Calu3 (cell line): ENCODE measurements at regions not wholly inside any gene's neighbourhood (a gene's known extent, or its start where the extent isn't known, plus 50 kb on each side); places are given as distances from the start of the nearest gene placed in this dataset.

Source experiments
- BruUV-seq: library from RNA; stranded (reverse); fragments of 400-500 nt; replicated peaks from 2 replicates; lab custom pipeline; 2021; lab: Mats Ljungman, UMichigan
- CTCF ChIA-PET: fragments of 300-600 bp; sonication (Branson Sonifier 250); formaldehyde crosslinking; loops from one replicate; lab custom pipeline; 2022; ENCODE audit warnings: antibody characterized with exemption; lab: Charles Lee
- DNase-seq: peaks from one replicate; pipeline ENCODE4 v3.0.0; 2022
- H3K27ac Mint-ChIP-seq: one replicate; pipeline ENCODE4 v1.8.0; 2022; ENCODE audit warnings: mixed read lengths; ENCODE audit not compliant: unreplicated experiment
- H3K27me3 Mint-ChIP-seq: one replicate; pipeline ENCODE4 v1.8.0; 2022; ENCODE audit warnings: mixed read lengths; ENCODE audit not compliant: unreplicated experiment
- H3K36me3 Mint-ChIP-seq: one replicate; pipeline ENCODE4 v1.8.0; 2022; ENCODE audit warnings: mild to moderate bottlenecking, moderate library complexity, mixed read lengths; ENCODE audit not compliant: insufficient read depth, unreplicated experiment
- H3K4me1 Mint-ChIP-seq: one replicate; pipeline ENCODE4 v1.8.0; 2022; ENCODE audit warnings: mild to moderate bottlenecking, low read depth, mixed read lengths; ENCODE audit not compliant: unreplicated experiment
- H3K4me3 Mint-ChIP-seq: one replicate; pipeline ENCODE4 v1.8.0; 2022; ENCODE audit warnings: mild to moderate bottlenecking, low read depth, moderate library complexity, mixed read lengths; ENCODE audit not compliant: unreplicated experiment
- H3K9me3 Mint-ChIP-seq: one replicate; pipeline ENCODE4 v1.8.0; 2022; ENCODE audit warnings: low read depth, mixed read lengths; ENCODE audit not compliant: unreplicated experiment
- intact Hi-C: fragments of 100-400 bp; cut with micrococcal nuclease; formaldehyde crosslinking; loops from one replicate; pipeline ENCODE4 v1.10.0; 2022; ENCODE audit not compliant: unreplicated experiment
- TF ChIP-seq, protein P1 (sequence below): fragments of 200-600 bp; IDR thresholded peaks from one replicate; pipeline ENCODE4 v1.8.0; 2022; ENCODE audit warnings: antibody characterized with exemption; ENCODE audit not compliant: unreplicated experiment

DNA sequence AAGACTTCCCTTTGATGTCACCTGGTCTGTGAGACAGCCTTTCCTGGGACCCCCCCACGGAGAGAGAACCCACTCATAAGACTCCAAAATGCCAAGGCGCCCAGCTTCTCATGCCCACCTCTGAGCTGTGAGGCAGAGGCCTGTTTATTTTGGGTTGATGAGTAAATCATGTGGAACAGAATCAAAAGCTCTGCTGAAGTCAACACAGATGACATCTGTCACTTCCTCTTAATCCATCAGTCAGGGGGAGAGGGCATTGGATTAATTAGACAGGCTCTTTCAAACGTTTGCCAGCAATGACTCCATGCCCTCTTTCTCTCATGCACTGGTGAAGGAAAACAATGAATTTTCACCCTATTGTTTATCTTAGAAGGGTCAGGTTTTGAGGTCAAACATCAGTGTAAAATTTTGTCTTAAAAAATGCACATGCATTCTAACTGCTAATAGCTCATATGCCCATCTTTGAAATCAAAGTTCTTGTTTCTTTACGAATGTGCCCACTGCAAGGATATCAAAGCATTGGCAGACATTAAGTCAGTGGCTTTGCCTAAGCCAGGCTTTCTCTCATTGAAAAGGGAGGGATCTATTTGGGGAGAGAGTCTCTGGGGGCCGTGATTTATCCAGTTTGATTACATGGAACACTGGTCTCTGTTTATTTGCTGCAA, 184.1 kb downstream of the ACKR3 start:
- no peak overlapping the region for H3K4me3 Mint-ChIP-seq
- no peaks in the 10 kb centered on the region for H3K36me3 Mint-ChIP-seq
- intact Hi-C loops: no loop called here
- no TSS peak for BruUV-seq
- DNase-seq: no peak
- TF ChIP-seq, protein P1, sequence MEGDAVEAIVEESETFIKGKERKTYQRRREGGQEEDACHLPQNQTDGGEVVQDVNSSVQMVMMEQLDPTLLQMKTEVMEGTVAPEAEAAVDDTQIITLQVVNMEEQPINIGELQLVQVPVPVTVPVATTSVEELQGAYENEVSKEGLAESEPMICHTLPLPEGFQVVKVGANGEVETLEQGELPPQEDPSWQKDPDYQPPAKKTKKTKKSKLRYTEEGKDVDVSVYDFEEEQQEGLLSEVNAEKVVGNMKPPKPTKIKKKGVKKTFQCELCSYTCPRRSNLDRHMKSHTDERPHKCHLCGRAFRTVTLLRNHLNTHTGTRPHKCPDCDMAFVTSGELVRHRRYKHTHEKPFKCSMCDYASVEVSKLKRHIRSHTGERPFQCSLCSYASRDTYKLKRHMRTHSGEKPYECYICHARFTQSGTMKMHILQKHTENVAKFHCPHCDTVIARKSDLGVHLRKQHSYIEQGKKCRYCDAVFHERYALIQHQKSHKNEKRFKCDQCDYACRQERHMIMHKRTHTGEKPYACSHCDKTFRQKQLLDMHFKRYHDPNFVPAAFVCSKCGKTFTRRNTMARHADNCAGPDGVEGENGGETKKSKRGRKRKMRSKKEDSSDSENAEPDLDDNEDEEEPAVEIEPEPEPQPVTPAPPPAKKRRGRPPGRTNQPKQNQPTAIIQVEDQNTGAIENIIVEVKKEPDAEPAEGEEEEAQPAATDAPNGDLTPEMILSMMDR: no peak
- CTCF ChIA-PET: no interaction called here
- H3K9me3 Mint-ChIP-seq: no peaks in the 10 kb centered on the region
- peaks cover 10% of the 10 kb centered on the region for H3K27me3 Mint-ChIP-seq
- no peak overlapping the region for H3K27ac Mint-ChIP-seq
- H3K4me1 Mint-ChIP-seq: peaks cover 8% of the 10 kb centered on the region

DNA sequence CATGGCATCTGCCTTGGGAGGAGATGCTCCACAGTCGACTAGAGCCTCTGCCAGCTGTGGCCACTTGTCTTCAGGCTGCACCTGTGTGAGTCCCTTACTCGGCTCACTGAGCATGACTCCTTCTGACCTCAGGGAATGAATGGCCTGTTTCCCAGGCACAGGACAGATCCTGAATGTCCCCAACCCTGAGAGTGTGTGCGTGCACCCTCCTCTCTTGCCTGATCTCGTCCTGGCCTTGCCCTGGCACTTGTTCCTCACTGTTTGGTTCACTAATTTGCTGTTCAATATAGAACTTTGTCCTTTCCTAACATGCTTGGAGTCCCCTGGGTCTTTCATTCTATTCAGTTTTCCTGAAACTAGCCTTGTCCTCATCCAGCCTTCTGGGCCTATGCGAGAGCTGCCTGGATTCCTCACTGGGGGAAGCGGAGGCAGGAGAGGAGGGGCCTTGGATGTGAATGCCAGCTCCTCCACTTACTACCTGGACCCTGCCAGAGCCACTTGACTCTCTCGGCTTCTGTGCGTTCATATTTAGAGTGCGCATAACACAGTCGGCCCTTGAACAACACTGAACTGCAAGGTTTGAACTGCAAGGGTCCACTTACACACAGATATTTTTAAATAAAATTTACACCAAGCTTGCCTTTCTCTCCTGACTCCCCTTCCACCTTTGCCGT, 184.8 kb downstream of the ACKR3 start:
- H3K27ac Mint-ChIP-seq: no peak overlapping the region
- intact Hi-C loops: no loop called here
- no TSS peak for BruUV-seq
- TF ChIP-seq, protein P1: no peak
- H3K36me3 Mint-ChIP-seq: no peaks in the 10 kb centered on the region
- H3K9me3 Mint-ChIP-seq: no peaks in the 10 kb centered on the region
- CTCF ChIA-PET: no interaction called here
- H3K4me1 Mint-ChIP-seq: peaks cover 6% of the 10 kb centered on the region
- no peak overlapping the region for H3K4me3 Mint-ChIP-seq
- no peak for DNase-seq
- H3K27me3 Mint-ChIP-seq: peaks cover 10% of the 10 kb centered on the region

DNA sequence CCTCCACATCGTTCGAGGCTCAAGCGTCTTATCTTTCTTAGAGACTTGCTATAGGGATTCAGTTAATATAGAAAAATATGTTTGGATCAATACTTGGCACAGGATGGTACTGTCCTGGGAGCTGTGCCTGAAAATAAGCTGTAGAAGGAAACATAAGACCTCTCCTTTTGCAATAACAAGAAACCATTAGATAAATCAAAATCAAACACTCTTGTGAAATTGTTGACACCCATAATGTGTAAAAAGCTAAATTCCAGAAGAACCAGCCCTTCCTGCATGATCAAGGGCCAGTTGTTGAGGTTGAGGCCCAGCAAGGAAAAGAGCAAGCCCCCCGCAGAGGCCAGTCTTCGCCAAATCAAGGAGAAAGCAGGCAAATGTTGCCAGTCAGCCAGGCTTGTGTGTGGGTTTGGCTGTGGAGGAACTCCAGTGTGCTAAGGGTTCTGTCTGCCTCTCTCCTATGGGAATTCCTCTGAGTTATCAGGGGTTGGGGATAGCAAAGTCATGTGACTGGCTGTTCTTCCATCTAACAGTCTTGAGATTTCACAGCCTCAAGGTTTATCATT, 185.7 kb downstream of the ACKR3 start:
- Mint-ChIP-seq H3K4me3 (no peak overlapping the region), H3K27me3 (peaks cover 12% of the 10 kb centered on the region), H3K9me3 (no peaks in the 10 kb centered on the region), H3K4me1 (peaks cover 6% of the 10 kb centered on the region), H3K27ac (no peak overlapping the region), H3K36me3 (no peaks in the 10 kb centered on the region)
- CTCF ChIA-PET: interaction anchor here (0.6 to 1.1 kb wide), 2 partner anchors 9 to 211 kb away, joined by 3 to 5 read pairs; no protein-coding TSS in a partner anchor
- intact Hi-C loops: no loop called here
- no TSS peak for BruUV-seq
- TF ChIP-seq, protein P1: no peak
- no peak for DNase-seq

DNA sequence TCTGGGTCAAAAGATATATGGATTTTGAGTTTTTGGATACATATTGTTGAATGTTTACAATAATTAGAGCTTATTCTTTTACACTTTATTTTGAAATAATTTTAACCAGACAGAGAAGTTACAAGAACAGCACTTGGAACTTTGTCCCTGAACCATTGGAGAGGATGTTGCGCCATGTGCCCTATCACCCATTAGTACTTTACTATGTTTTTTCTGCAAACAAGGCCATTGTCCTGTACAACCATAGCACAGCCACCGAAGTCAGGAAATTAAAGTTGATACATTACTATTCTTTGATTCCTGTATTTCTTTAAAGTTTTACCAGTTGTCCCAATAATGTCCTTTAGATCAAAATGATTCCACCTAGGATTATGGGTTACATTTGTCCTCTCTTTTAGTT, 188.8 kb downstream of the ACKR3 start:
- H3K4me3 Mint-ChIP-seq: no peak overlapping the region
- peaks cover 13% of the 10 kb centered on the region for H3K27me3 Mint-ChIP-seq
- H3K4me1 Mint-ChIP-seq: peaks cover 5% of the 10 kb centered on the region
- DNase-seq: no peak
- no peaks in the 10 kb centered on the region for H3K36me3 Mint-ChIP-seq
- H3K9me3 Mint-ChIP-seq: no peaks in the 10 kb centered on the region
- intact Hi-C loops: no loop called here
- no peak overlapping the region for H3K27ac Mint-ChIP-seq
- CTCF ChIA-PET: no interaction called here
- no TSS peak for BruUV-seq
- TF ChIP-seq, protein P1: no peak
